H1 (cell line): ENCODE measurements at regions not wholly inside any gene's neighbourhood (a gene's known extent, or its start where the extent isn't known, plus 50 kb on each side); places are given as distances from the start of the nearest gene placed in this dataset.

Experiments
- FOSL1 ChIP-seq: IDR thresholded peaks from 2 replicates; pipeline ENCODE4 v1.6.1; 2011; ENCODE audit warnings: mild to moderate bottlenecking, low read depth, low read length, moderate library complexity; ENCODE audit not compliant: insufficient read depth
- TF ChIP-seq, protein P1 (sequence below): IDR thresholded peaks from 2 replicates; pipeline ENCODE4 v1.6.1; 2012; ENCODE audit warnings: inconsistent platforms

DNA sequence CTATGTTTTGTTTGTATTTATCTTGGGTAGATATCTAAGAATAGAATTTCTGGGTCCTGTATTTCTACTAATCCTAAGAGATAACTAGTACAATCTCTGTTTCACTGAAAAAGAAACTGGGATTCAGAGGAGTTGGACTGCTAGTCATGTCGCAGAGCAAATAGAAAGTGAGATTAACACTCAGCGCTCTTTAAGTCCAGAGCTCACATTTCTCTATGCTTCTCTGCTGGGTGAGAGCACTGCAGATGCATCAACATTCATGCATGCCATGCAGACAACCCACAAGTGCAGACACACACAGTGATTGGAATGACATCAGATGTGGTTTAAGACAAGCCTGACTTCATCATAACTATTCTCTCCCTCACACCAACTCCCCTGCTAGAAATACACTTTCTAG is 563.8 kb downstream of the TDRD15 start (continued):
- no peak for TF ChIP-seq FOSL1
- TF ChIP-seq, protein P1, sequence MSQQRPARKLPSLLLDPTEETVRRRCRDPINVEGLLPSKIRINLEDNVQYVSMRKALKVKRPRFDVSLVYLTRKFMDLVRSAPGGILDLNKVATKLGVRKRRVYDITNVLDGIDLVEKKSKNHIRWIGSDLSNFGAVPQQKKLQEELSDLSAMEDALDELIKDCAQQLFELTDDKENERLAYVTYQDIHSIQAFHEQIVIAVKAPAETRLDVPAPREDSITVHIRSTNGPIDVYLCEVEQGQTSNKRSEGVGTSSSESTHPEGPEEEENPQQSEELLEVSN = no peak
